Gastroesophageal sphincter (tissue), 3 donors: ENCODE measurements at regions not wholly inside any gene's neighbourhood (a gene's known extent, or its start where the extent isn't known, plus 50 kb on each side); places are given as distances from the start of the nearest gene placed in this dataset.

Source experiments
- EP300 ChIP-seq: sonication (generic); formaldehyde crosslinking; IDR thresholded peaks from one replicate; pipeline ENCODE4 v1.6.1; 2017; ENCODE audit warnings: antibody characterized with exemption, mild to moderate bottlenecking
- POLR2AphosphoS5 ChIP-seq: sonication (generic); formaldehyde crosslinking; IDR thresholded peaks from one replicate; pipeline ENCODE4 v1.6.1; 2017; ENCODE audit warnings: antibody characterized with exemption
- TF ChIP-seq, protein P1 (sequence below), 4 experiments: fragments of 200-600 bp in 2 of 4; fragments of 450-650 bp in 2 of 4; sonication (generic) in 1 of 4; IDR thresholded peaks; one replicate each; pipeline ENCODE4 v1.5.1; 2017 to 2019; ENCODE audit warnings: antibody characterized with exemption in 4 of 4, mild to moderate bottlenecking in 2 of 4, moderate library complexity in 2 of 4

DNA sequence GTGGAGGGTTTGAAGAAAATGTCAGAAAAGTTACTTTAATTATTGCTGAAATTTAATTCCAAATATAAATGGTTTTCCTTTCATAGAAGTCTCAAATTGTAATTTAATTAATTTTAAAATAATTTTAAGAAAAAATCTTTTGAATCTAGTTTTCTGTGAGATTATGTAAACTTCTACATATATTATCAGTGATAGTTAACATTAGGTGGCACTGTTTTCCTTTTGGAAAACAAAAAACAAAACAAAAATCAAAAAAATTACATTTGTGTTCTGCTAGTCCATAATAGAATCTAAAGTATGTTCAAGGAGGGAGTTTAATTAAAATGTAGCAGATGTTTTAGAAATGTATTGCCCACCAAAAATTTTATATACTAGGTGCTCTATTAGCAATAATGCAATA is 1456.7 kb downstream of the REEP3 start:
- TF ChIP-seq, protein P1, sequence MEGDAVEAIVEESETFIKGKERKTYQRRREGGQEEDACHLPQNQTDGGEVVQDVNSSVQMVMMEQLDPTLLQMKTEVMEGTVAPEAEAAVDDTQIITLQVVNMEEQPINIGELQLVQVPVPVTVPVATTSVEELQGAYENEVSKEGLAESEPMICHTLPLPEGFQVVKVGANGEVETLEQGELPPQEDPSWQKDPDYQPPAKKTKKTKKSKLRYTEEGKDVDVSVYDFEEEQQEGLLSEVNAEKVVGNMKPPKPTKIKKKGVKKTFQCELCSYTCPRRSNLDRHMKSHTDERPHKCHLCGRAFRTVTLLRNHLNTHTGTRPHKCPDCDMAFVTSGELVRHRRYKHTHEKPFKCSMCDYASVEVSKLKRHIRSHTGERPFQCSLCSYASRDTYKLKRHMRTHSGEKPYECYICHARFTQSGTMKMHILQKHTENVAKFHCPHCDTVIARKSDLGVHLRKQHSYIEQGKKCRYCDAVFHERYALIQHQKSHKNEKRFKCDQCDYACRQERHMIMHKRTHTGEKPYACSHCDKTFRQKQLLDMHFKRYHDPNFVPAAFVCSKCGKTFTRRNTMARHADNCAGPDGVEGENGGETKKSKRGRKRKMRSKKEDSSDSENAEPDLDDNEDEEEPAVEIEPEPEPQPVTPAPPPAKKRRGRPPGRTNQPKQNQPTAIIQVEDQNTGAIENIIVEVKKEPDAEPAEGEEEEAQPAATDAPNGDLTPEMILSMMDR (IDR thresholded peaks at IDR 0.05) = no peak
- TF ChIP-seq EP300 = no peak
- no peak for TF ChIP-seq POLR2AphosphoS5
